Loucy (cell line): ENCODE measurements at regions not wholly inside any gene's neighbourhood (a gene's known extent, or its start where the extent isn't known, plus 50 kb on each side); places are given as distances from the start of the nearest gene placed in this dataset.

ENCODE experiments used
- CTCF ChIP-seq: fragments of 200-600 bp; sonication (generic); conservative IDR thresholded peaks from 2 replicates; pipeline ENCODE4 v1.5.1; 2014; ENCODE audit warnings: mild to moderate bottlenecking, antibody characterized with exemption, low read length
- EZH2phosphoT487 ChIP-seq: fragments of 200-600 bp; IDR thresholded peaks from 2 replicates; pipeline ENCODE4 v1.6.1; 2018; ENCODE audit warnings: antibody characterized with exemption, mild to moderate bottlenecking, moderate library complexity, borderline replicate concordance

- no peak for TF ChIP-seq CTCF
- TF ChIP-seq EZH2phosphoT487 = no peak
These were observed 100.7 kb upstream of the SFSWAP start for GRCh38 chr12:131610181-131610580.
